Coronary artery (tissue), 2 donors: ENCODE measurements at regions not wholly inside any gene's neighbourhood (a gene's known extent, or its start where the extent isn't known, plus 50 kb on each side); places are given as distances from the start of the nearest gene placed in this dataset.

Experiments used
- DNase-seq: peaks from one replicate; pipeline ENCODE4 v3.0.0-alpha.2; 2017; ENCODE audit warnings: low spot score
- H3K27ac ChIP-seq, 2 donors: fragments of 200-600 bp; sonication (generic); one replicate each; pipeline ENCODE4 v1.5.1; 2016 to 2019
- H3K4me3 ChIP-seq: fragments of 200-600 bp; sonication (generic); 2 replicates; pipeline ENCODE4 v1.5.1; 2016; ENCODE audit warnings: mild to moderate bottlenecking, moderate library complexity
- TF ChIP-seq, protein P1 (sequence below): fragments of 200-600 bp; sonication (generic); IDR thresholded peaks from one replicate; pipeline ENCODE4 v1.5.1; 2019; ENCODE audit warnings: antibody characterized with exemption

DNA sequence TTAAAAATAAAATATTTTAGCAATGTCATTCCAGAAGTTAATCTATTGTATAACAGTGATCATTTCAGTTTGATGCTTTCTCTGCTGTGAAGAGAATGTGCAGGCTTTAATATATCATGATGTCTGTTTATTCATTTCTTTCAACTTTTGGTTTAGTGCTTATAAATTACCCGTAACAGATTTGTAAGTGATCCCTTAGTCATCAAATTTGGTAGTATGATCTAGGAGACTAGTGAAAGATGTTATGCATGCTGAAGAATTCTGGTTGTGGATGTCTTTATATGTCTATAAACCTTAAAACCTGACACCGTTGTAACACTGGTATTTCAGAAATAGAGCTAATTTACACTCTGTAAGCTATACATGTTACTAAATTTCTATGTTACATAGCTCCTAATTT lies 260.4 kb downstream of the CPS1 start:
- no peak overlapping the region for H3K4me3 ChIP-seq
- no peak overlapping the region for H3K27ac ChIP-seq
- no peak for DNase-seq
- TF ChIP-seq, protein P1, sequence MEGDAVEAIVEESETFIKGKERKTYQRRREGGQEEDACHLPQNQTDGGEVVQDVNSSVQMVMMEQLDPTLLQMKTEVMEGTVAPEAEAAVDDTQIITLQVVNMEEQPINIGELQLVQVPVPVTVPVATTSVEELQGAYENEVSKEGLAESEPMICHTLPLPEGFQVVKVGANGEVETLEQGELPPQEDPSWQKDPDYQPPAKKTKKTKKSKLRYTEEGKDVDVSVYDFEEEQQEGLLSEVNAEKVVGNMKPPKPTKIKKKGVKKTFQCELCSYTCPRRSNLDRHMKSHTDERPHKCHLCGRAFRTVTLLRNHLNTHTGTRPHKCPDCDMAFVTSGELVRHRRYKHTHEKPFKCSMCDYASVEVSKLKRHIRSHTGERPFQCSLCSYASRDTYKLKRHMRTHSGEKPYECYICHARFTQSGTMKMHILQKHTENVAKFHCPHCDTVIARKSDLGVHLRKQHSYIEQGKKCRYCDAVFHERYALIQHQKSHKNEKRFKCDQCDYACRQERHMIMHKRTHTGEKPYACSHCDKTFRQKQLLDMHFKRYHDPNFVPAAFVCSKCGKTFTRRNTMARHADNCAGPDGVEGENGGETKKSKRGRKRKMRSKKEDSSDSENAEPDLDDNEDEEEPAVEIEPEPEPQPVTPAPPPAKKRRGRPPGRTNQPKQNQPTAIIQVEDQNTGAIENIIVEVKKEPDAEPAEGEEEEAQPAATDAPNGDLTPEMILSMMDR, result no peak

DNA sequence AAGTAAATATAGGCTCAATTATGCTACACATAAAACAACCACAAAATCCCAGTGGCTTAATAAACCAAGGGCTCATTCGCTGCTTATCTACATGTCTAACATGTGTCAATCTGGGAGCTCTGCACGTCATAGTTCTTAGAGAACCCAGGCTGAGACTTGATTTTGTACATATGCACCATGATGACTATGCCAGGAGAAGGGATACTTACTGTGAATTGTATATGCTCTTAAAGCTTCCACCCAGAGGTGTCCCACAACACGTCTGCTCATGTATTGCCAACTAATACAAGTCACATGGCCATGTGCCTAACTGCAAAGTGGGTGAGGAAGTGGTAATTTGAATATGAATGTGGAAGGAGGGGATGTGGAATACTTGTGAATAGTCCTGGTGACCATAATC lies 262.1 kb downstream of the CPS1 start:
- DNase-seq, result no peak
- no peak overlapping the region for H3K4me3 ChIP-seq
- H3K27ac ChIP-seq, result no peak overlapping the region
- TF ChIP-seq, protein P1, result no peak

DNA sequence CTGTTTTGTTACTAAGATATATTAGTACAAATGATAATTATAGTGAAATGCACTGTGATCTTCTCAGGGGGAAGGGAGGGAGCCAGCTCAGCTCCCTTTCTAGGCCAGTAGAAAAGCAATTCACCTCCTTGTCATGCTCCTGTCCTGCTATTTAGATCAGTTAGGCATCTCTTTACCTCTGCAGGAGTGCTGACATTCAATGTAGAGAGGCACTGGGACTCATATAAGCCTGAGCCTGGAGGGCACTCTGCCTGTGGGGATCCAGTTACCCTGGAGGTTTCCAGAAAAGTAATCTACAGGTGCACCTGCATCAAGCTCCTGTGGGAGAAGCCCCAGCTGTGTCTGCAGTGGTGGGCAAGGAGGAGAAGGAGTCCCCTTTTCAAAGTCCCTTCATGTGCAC lies 277.0 kb downstream of the CPS1 start:
- TF ChIP-seq, protein P1, result no peak
- DNase-seq, result no peak
- Histone ChIP-seq H3K4me3 (no peak overlapping the region), H3K27ac (no peak overlapping the region)

DNA sequence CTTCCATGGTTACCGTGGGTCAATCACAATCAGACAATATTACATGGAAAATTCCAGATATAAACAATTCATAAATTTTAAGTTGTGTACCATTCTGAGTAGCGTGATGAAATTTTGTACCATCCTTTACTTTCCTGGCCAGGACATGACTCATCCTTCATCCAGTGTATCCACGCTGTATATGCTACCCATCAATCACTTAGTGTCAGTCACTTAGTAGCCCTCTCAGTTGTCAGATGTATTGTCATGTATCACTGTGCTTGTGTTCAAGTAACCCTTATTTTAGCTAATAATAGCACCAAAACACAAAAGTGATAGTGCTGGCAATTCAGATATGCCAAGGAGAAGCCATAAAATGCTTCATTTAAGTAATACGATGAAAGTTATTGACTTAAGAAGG lies 282.6 kb downstream of the CPS1 start:
- Histone ChIP-seq H3K4me3 (no peak overlapping the region), H3K27ac (no peak overlapping the region)
- TF ChIP-seq, protein P1, result no peak
- no peak for DNase-seq

DNA sequence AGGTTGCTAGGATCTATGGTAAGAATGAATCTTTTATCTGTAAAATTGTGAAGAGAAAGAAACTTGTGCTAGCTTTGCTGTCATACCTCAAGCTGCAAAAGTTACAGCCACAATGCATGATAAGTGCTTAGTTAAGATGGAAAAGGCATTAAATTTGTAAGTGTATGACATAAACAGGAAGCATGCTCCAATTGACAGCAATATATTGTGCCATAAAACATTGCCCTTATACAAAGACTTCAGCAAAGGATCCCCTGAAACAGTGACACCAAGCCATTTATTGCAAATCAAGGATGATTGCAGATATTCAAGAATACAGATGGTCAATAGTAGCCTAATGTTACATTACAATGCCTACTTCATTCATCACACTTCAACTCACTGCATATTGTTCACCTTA lies 283.1 kb downstream of the CPS1 start:
- TF ChIP-seq, protein P1, result no peak
- Histone ChIP-seq H3K27ac (no peak overlapping the region), H3K4me3 (no peak overlapping the region)
- no peak for DNase-seq

DNA sequence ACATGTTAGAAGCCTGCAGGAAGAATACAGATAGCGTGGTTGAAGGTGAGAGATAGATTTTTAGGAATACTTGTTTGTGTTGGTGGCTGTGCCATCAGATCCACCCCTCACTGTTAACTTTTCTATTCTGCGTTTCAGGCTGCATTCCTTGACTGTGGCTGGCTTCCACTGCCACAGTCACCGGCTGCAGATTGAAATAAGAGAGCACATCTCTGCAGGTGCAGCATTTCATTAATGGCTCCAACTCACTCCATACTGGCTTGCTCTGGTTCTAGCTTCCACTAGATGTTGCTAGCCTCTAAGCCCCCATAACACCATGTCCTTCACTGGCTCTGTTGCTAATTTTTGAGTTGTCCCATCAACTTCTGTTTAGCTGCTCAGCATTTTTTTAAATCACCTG lies 286.5 kb downstream of the CPS1 start:
- no peak for DNase-seq

DNA sequence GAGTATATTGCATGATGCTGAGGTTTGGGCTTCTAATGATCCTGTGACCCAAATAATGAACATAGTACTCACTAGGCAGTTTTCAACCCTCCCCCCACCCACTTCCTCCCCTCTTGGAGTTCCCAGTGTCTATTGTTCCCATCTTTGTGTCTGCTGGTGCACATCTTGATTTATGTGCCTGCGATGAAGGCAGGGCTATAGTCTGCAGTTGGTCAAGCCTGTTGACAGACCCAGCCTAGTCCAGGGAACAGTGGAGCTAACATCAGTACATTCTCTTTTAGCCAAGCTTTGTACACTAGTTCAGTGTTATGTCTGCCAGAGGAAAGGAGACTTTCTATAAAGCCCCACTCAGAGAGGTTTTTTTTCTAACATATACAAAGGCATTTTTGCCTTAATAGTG lies 287.6 kb downstream of the CPS1 start:
- TF ChIP-seq, protein P1, result no peak
- H3K27ac ChIP-seq, result no peak overlapping the region
- no peak overlapping the region for H3K4me3 ChIP-seq
- DNase-seq, result no peak

More for the DNA sequence above, 286.5 kb downstream of the CPS1 start:
- TF ChIP-seq, protein P1, result no peak
- Histone ChIP-seq H3K27ac (no peak overlapping the region), H3K4me3 (no peak overlapping the region)
